Tibial nerve (tissue), 4 donors: ENCODE measurements at regions not wholly inside any gene's neighbourhood (a gene's known extent, or its start where the extent isn't known, plus 50 kb on each side); places are given as distances from the start of the nearest gene placed in this dataset.

Experiments
- DNase-seq, 2 donors: peaks; one replicate each; pipeline ENCODE4 v3.0.0-alpha.2; 2019; ENCODE audit warnings: low spot score in 2 of 2
- H3K27ac ChIP-seq, 4 donors: fragments of 200-600 bp; sonication (generic) in 3 of 4; one replicate each; pipeline ENCODE4 v1.5.1; 2017 to 2019; ENCODE audit warnings: mild to moderate bottlenecking in 1 of 4
- H3K27me3 ChIP-seq, 2 donors: fragments of 200-600 bp; sonication (generic) in 1 of 2; one replicate each; pipeline versions ENCODE4 v1.5.1 to v1.6.0; 2017 to 2019
- H3K36me3 ChIP-seq, 3 donors: fragments of 200-600 bp; sonication (generic); one replicate each; pipeline ENCODE4 v1.5.1; 2018 to 2019
- H3K4me1 ChIP-seq, 4 donors: fragments of 200-600 bp; sonication (generic) in 3 of 4; one replicate each; pipeline ENCODE4 v1.5.1; 2017 to 2019
- H3K4me3 ChIP-seq, 4 donors: fragments of 200-600 bp; sonication (generic) in 3 of 4; one replicate each; pipeline ENCODE4 v1.5.1; 2017 to 2019; ENCODE audit warnings: mild to moderate bottlenecking in 1 of 4, moderate library complexity in 1 of 4
- H3K9me3 ChIP-seq, 4 donors: fragments of 200-600 bp; sonication (generic) in 3 of 4; one replicate each; pipeline ENCODE4 v1.5.1; 2017 to 2019
- CTCF ChIP-seq, 5 experiments: fragments of 200-600 bp in 3 of 5; fragments of 450-650 bp in 2 of 5; sonication (generic) in 3 of 5; IDR thresholded peaks; one replicate each; pipeline ENCODE4 v1.5.1; 2016 to 2019; ENCODE audit warnings: antibody characterized with exemption in 5 of 5, mild to moderate bottlenecking in 3 of 5, moderate library complexity in 2 of 5
- EP300 ChIP-seq, 2 donors: sonication (generic); formaldehyde crosslinking; IDR thresholded peaks; one replicate each; pipeline ENCODE4 v1.6.1; 2017; ENCODE audit warnings: antibody characterized with exemption in 2 of 2, mild to moderate bottlenecking in 1 of 2
- POLR2A ChIP-seq, 2 donors: fragments of 450-650 bp; IDR thresholded peaks; one replicate each; pipeline ENCODE4 v1.6.1; 2017; ENCODE audit warnings: antibody characterized with exemption in 2 of 2, mild to moderate bottlenecking in 2 of 2, moderate library complexity in 2 of 2
- WGBS, 2 donors: methylation state at CpG; one replicate each; pipeline ENCODE4 v1.1.5; 2018; 5-methylcytosine and 5-hydroxymethylcytosine counted together

GRCh38 chr9:547314-547713, 294.2 kb upstream of the DMRT1 start:
- Histone ChIP-seq H3K27me3 (no peaks in the 10 kb centered on the region), H3K4me3 (peak overlapping the region in 3 of 4 donors; percentile 8 to 33 (median 16)), H3K27ac (peak overlapping the region; percentile 51 to 84 (median 68)), H3K9me3 (no peaks in the 10 kb centered on the region), H3K4me1 (peaks cover 0 to 53% (median 15%) of the 10 kb centered on the region in 4 donors), H3K36me3 (no peaks in the 10 kb centered on the region)
- WGBS, 2 donors: 25 to 35% methylated on average over 5 of the region's 5 CpGs
- DNase-seq: no peak
- no peak for TF ChIP-seq EP300 (IDR thresholded peaks at IDR 0.05)
- no peak for TF ChIP-seq POLR2A (IDR thresholded peaks at IDR 0.05)
- TF ChIP-seq CTCF (IDR thresholded peaks at IDR 0.05): no peak

GRCh38 chr9:549455-549997, 292.0 kb upstream of the DMRT1 start:
- no peaks in the 10 kb centered on the region for H3K9me3 ChIP-seq
- H3K27me3 ChIP-seq: no peaks in the 10 kb centered on the region
- peak overlapping the region in 3 of 4 donors; percentile 46 to 84 (median 72) for H3K27ac ChIP-seq
- H3K4me1 ChIP-seq: peaks cover 0 to 54% (median 20%) of the 10 kb centered on the region in 4 donors
- no peak for TF ChIP-seq POLR2A (IDR thresholded peaks at IDR 0.05)
- no peak for TF ChIP-seq EP300 (IDR thresholded peaks at IDR 0.05)
- DNase-seq: no peak
- no peak overlapping the region for H3K4me3 ChIP-seq
- WGBS, 2 donors: 68 to 80% methylated on average over 12 of the region's 12 CpGs
- H3K36me3 ChIP-seq: no peaks in the 10 kb centered on the region

- WGBS, 2 donors: 94 to 95% methylated on average over 8 of the region's 8 CpGs
- no peak overlapping the region for H3K4me3 ChIP-seq
- H3K4me1 ChIP-seq: peaks cover 0 to 46% (median 18%) of the 10 kb centered on the region in 4 donors
- no peak overlapping the region for H3K27ac ChIP-seq
- DNase-seq: no peak
- H3K9me3 ChIP-seq: no peaks in the 10 kb centered on the region
- no peaks in the 10 kb centered on the region for H3K36me3 ChIP-seq
- TF ChIP-seq POLR2A (IDR thresholded peaks at IDR 0.05): no peak
- TF ChIP-seq EP300 (IDR thresholded peaks at IDR 0.05): no peak
- no peak for TF ChIP-seq CTCF (IDR thresholded peaks at IDR 0.05)
- H3K27me3 ChIP-seq: no peaks in the 10 kb centered on the region
Measured at GRCh38 chr9:550333-550732, 291.2 kb upstream of the DMRT1 start.

- TF ChIP-seq EP300 (IDR thresholded peaks at IDR 0.05) (no peak), POLR2A (IDR thresholded peaks at IDR 0.05) (no peak), CTCF (IDR thresholded peaks at IDR 0.05) (no peak)
- 70 to 72% methylated on average over 12 of the region's 12 CpGs for WGBS, 2 donors
- Histone ChIP-seq H3K4me1 (peaks cover 0 to 42% (median 7%) of the 10 kb centered on the region in 4 donors), H3K4me3 (no peak overlapping the region), H3K27me3 (no peaks in the 10 kb centered on the region), H3K36me3 (no peaks in the 10 kb centered on the region), H3K9me3 (no peaks in the 10 kb centered on the region), H3K27ac (no peak overlapping the region)
- DNase-seq: no peak
Measured at GRCh38 chr9:551986-552929, 289.2 kb upstream of the DMRT1 start.

- no peak for TF ChIP-seq EP300 (IDR thresholded peaks at IDR 0.05)
- no peak for TF ChIP-seq POLR2A (IDR thresholded peaks at IDR 0.05)
- TF ChIP-seq CTCF (IDR thresholded peaks at IDR 0.05): no peak
- WGBS, 2 donors: 67 to 81% methylated on average over 4 of the region's 4 CpGs
- Histone ChIP-seq H3K27ac (no peak overlapping the region), H3K27me3 (no peaks in the 10 kb centered on the region), H3K4me3 (no peak overlapping the region), H3K36me3 (no peaks in the 10 kb centered on the region), H3K4me1 (peaks cover 0 to 35% (median 7%) of the 10 kb centered on the region in 4 donors), H3K9me3 (no peaks in the 10 kb centered on the region)
- DNase-seq: no peak
Measured at GRCh38 chr9:555493-555892, 286.0 kb upstream of the DMRT1 start.
